GM12878 (cell line): ENCODE measurements at regions not wholly inside any gene's neighbourhood (a gene's known extent, or its start where the extent isn't known, plus 50 kb on each side); places are given as distances from the start of the nearest gene placed in this dataset.

Experiments
- MXI1 ChIP-seq: fragments of 150-350 bp; IDR thresholded peaks from 2 replicates; pipeline ENCODE4 v1.6.1; 2011; ENCODE audit warnings: low read depth, mild to moderate bottlenecking, inconsistent platforms, low read length, improper control_type of control experiment
- NRF1 ChIP-seq: conservative IDR thresholded peaks from 2 replicates; pipeline ENCODE4 v1.6.1; 2011; ENCODE audit warnings: mild to moderate bottlenecking, low read depth, low read length, improper control_type of control experiment
- SIN3A ChIP-seq: IDR thresholded peaks from 2 replicates; pipeline ENCODE4 v1.6.1; 2012; ENCODE audit warnings: low read depth, low read length, improper control_type of control experiment

DNA sequence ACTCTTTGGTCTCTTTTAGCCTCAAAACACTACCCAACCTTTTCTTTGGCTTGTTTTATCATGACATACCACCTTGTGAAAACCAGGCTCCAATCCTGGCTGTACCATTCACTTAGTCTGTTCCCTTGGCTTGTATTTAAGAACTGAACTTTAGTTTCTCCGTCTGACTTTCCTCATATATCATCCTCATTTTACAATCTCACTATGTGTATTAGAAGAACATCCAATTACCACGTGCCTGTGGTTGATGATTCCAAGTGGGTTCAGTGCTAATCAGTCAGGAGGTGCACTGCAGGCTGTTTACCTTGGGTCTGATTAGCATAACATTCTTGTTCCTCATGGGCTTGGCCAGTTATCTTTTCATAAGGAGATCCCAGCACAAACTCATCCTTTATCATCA lies 144.8 kb upstream of the KLF14 start:
- no peak for TF ChIP-seq MXI1
- TF ChIP-seq SIN3A, result no peak
- no peak for TF ChIP-seq NRF1
